Myocyte (in vitro differentiated cells): ENCODE measurements at regions not wholly inside any gene's neighbourhood (a gene's known extent, or its start where the extent isn't known, plus 50 kb on each side); places are given as distances from the start of the nearest gene placed in this dataset.
A peak's percentile ranks its signal among the peaks of the same experiment; 100 is the strongest.
"Not testable (repeated sequence)": the region's sequence is repeated elsewhere in the genome, so short reads cannot be mapped to it uniquely, and the experiment has no call there.

ENCODE experiments used
- DNase-seq: peaks from one replicate; pipeline ENCODE4 v3.0.0-alpha.2; 2012; ENCODE audit warnings: low read depth

- no peak for DNase-seq
Measured at GRCh38 chr13:73677048-73677601, 457.1 kb downstream of the KLF12 start.

GRCh38 chr13:73676550-73677047 is 457.6 kb downstream of the KLF12 start:
- no peak for DNase-seq

GRCh38 chr13:73675821-73676220 is 458.4 kb downstream of the KLF12 start:
- DNase-seq, result no peak

GRCh38 chr13:73674570-73674969 is 459.6 kb downstream of the KLF12 start:
- DNase-seq, result no peak

- DNase-seq, result no peak
Measured at GRCh38 chr13:73673931-73674330, 460.3 kb downstream of the KLF12 start.

- no peak for DNase-seq
Measured at GRCh38 chr13:73672492-73672891, 461.7 kb downstream of the KLF12 start.

- DNase-seq, result no peak
Measured at GRCh38 chr13:73671732-73672131, 462.5 kb downstream of the KLF12 start.

- DNase-seq, result no peak
Measured at GRCh38 chr13:73671011-73671410, 463.2 kb downstream of the KLF12 start.

- no peak for DNase-seq
Measured at GRCh38 chr13:73667756-73668155, 466.4 kb downstream of the KLF12 start.

GRCh38 chr13:73665261-73665660 is 468.9 kb downstream of the KLF12 start:
- no peak for DNase-seq

GRCh38 chr13:73664851-73665250 is 469.4 kb downstream of the KLF12 start:
- DNase-seq, result no peak

GRCh38 chr13:73662833-73663232 is 471.4 kb downstream of the KLF12 start:
- no peak for DNase-seq

GRCh38 chr13:73661687-73662425 is 472.3 kb downstream of the KLF12 start:
- no peak for DNase-seq

GRCh38 chr13:73661066-73661465 is 473.1 kb downstream of the KLF12 start:
- DNase-seq, result no peak

- no peak for DNase-seq
Measured at GRCh38 chr13:73658639-73659038, 475.6 kb downstream of the KLF12 start.

- no peak for DNase-seq
Measured at GRCh38 chr13:73657821-73658540, 476.2 kb downstream of the KLF12 start.

GRCh38 chr13:73656863-73657262 is 477.3 kb downstream of the KLF12 start:
- DNase-seq, result no peak

- DNase-seq, result no peak
Measured at GRCh38 chr13:73653688-73654087, 480.5 kb downstream of the KLF12 start.

- no peak for DNase-seq
Measured at GRCh38 chr13:73647417-73647816, 486.8 kb downstream of the KLF12 start.

- not testable (repeated sequence) for DNase-seq
Measured at GRCh38 chr13:73640476-73641179, 493.6 kb downstream of the KLF12 start.

- DNase-seq, result peak; percentile 21
Measured at GRCh38 chr13:73635166-73635787, 498.9 kb downstream of the KLF12 start.
